CD4-positive, alpha-beta T cell (primary cell): ENCODE measurements at regions not wholly inside any gene's neighbourhood (a gene's known extent, or its start where the extent isn't known, plus 50 kb on each side); places are given as distances from the start of the nearest gene placed in this dataset.

Experiments
- ATAC-seq: fragments of 200-7000 bp; cut with Tn5 transposase; one replicate; pipeline ENCODE4 v1.10.0; 2022; ENCODE audit warnings: mild to moderate bottlenecking; ENCODE audit not compliant: poor library complexity
- CTCF ChIA-PET: fragments of 350-600 bp; sonication (Branson Sonifier 250); formaldehyde crosslinking; loops from one replicate; lab custom pipeline; 2021; ENCODE audit warnings: antibody characterized with exemption, inconsistent platforms; lab: Charles Lee
- POLR2A ChIA-PET: fragments of 350-600 bp; sonication (Branson Sonifier 250); formaldehyde crosslinking; loops from one replicate; lab custom pipeline; 2021; ENCODE audit warnings: antibody characterized with exemption, inconsistent platforms; lab: Charles Lee
- DNase-seq, 14 experiments: peaks; one replicate each; pipeline ENCODE4 v3.0.0-alpha.2; 2013 to 2020; ENCODE audit warnings: mixed read lengths in 2 of 14
- H3K27ac ChIP-seq, 2 donors: one replicate each; pipeline versions ENCODE4 v1.5.1 to v1.7.0; 2013; ENCODE audit warnings: low read length in 2 of 2, low read depth in 1 of 2, mild to moderate bottlenecking in 1 of 2
- H3K27me3 ChIP-seq, 2 experiments: 1 replicate in 1 of 2; 2 replicates in 1 of 2; pipeline versions ENCODE4 v1.6.1 to v1.7.0; 2013; ENCODE audit warnings: low read length in 2 of 2, control low read depth in 1 of 2, mild to moderate bottlenecking in 1 of 2, moderate library complexity in 1 of 2; ENCODE audit not compliant: insufficient read depth in 2 of 2, control insufficient read depth in 1 of 2
- H3K36me3 ChIP-seq: one replicate; pipeline ENCODE4 v1.6.1; 2013; ENCODE audit warnings: low read length, control low read depth; ENCODE audit not compliant: insufficient read depth
- H3K4me1 ChIP-seq: one replicate; pipeline ENCODE4 v1.6.1; 2013; ENCODE audit warnings: low read length, control low read depth; ENCODE audit not compliant: insufficient read depth
- H3K4me3 ChIP-seq: one replicate; pipeline ENCODE4 v1.5.1; 2013; ENCODE audit warnings: mild to moderate bottlenecking, low read length, moderate library complexity
- H3K9me3 ChIP-seq, 2 experiments: 1 replicate in 1 of 2; 2 replicates in 1 of 2; pipeline versions ENCODE4 v1.6.1 to v1.7.0; 2013; ENCODE audit warnings: low read length in 2 of 2, mild to moderate bottlenecking in 2 of 2, control low read depth in 1 of 2, moderate library complexity in 1 of 2; ENCODE audit not compliant: control insufficient read depth in 1 of 2, insufficient read depth in 1 of 2
- H3K27ac Mint-ChIP-seq: one replicate; pipeline ENCODE4 v1.8.0; 2020; ENCODE audit warnings: mixed read lengths
- H3K27me3 Mint-ChIP-seq: one replicate; pipeline ENCODE4 v1.8.0; 2021; ENCODE audit warnings: mixed read lengths
- H3K36me3 Mint-ChIP-seq: one replicate; pipeline ENCODE4 v1.8.0; 2021; ENCODE audit warnings: low read depth, mixed read lengths
- H3K4me1 Mint-ChIP-seq: one replicate; pipeline ENCODE4 v1.8.0; 2021; ENCODE audit warnings: low read depth, mixed read lengths
- H3K4me3 Mint-ChIP-seq: one replicate; pipeline ENCODE4 v1.8.0; 2020; ENCODE audit warnings: mild to moderate bottlenecking, mixed read lengths
- H3K9me3 Mint-ChIP-seq: one replicate; pipeline ENCODE4 v1.8.0; 2020; ENCODE audit warnings: mixed read lengths
- intact Hi-C, 2 experiments: fragments of 100-400 bp; cut with DNase I in 1 of 2; cut with micrococcal nuclease in 1 of 2; formaldehyde crosslinking; loops; one replicate each; pipeline versions ENCODE4 v1.15.1 to v1.9.0; 2023 to 2025; cut with DNase I, micrococcal nuclease
- TF ChIP-seq, protein P1 (sequence below): fragments of 200-600 bp; IDR thresholded peaks from one replicate; pipeline ENCODE4 v1.8.0; 2022; ENCODE audit warnings: antibody characterized with exemption, mild to moderate bottlenecking

DNA sequence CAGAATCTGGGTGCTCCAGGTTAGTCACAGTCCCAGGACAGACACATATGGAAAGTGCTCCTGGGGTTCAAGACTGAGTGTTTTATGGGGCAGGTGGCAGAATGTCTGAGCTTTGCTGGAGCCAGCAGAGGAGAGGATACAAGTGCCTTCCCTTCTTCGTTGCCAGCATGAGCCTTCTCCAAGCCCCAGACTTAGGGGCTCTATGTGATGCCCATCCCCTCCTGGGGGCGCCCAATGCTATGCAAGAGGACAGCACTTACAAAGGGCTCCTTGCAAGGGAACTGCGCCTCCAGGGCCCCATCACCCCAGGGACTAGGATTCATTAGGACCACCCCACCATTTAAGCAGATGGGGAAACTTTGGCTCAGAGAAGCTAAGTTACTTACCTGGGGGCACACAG, 581.9 kb downstream of the BUD13 start:
- POLR2A ChIA-PET, result no interaction called here
- Mint-ChIP-seq H3K27me3 (peaks cover 58% of the 10 kb centered on the region), H3K27ac (no peak overlapping the region), H3K9me3 (no peaks in the 10 kb centered on the region), H3K4me1 (no peaks in the 10 kb centered on the region), H3K36me3 (no peaks in the 10 kb centered on the region), H3K4me3 (no peak overlapping the region)
- TF ChIP-seq, protein P1, sequence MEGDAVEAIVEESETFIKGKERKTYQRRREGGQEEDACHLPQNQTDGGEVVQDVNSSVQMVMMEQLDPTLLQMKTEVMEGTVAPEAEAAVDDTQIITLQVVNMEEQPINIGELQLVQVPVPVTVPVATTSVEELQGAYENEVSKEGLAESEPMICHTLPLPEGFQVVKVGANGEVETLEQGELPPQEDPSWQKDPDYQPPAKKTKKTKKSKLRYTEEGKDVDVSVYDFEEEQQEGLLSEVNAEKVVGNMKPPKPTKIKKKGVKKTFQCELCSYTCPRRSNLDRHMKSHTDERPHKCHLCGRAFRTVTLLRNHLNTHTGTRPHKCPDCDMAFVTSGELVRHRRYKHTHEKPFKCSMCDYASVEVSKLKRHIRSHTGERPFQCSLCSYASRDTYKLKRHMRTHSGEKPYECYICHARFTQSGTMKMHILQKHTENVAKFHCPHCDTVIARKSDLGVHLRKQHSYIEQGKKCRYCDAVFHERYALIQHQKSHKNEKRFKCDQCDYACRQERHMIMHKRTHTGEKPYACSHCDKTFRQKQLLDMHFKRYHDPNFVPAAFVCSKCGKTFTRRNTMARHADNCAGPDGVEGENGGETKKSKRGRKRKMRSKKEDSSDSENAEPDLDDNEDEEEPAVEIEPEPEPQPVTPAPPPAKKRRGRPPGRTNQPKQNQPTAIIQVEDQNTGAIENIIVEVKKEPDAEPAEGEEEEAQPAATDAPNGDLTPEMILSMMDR, result no peak
- Histone ChIP-seq H3K4me3 (no peak overlapping the region), H3K4me1 (no peaks in the 10 kb centered on the region), H3K27me3 (peaks cover 26 to 37% of the 10 kb centered on the region in 2 experiments), H3K27ac (no peak overlapping the region), H3K9me3 (peaks cover 0 to 13% of the 10 kb centered on the region in 2 experiments), H3K36me3 (no peaks in the 10 kb centered on the region)
- CTCF ChIA-PET, result no interaction called here
- ATAC-seq (no peak), DNase-seq (no peak)
- intact Hi-C loops, result no loop called here

DNA sequence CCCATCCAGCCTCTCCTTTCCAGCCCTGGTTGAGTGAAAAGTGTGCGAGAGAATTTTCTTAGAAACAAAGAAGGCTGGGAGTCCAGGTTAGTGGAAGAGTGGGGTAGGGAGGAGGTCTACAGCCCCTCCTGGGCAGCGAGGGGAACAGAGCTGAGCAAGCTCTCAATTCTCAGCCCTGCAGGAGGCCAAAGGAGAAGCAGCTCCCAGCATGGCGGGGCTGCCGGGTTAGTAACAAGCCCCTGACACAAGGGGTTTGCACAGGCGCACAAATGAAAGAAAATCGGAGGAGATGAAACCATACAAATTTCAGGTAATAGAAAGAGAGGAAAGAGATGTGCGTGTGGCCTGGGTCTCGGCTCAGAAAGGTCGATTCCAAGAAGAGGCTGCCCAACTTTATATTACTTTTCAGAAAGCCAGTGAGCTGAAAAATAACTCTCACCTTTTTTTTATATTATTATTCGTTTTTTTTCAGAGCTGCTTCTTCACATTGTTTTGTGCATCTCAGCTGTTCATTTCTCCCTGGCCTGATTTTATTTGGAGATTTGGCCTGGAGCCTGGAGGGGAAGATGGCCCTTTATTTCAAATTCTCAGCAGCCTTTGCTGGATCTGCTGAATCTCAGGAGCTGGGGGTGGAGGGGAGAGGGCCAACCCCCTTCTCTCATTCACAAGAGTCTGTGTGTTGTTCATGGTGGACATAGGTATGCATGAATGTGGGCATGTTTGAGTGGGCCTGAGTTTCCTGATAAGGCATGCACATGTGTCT, 583.2 kb downstream of the BUD13 start:
- Histone ChIP-seq H3K4me3 (no peak overlapping the region), H3K27ac (no peak overlapping the region), H3K36me3 (no peaks in the 10 kb centered on the region), H3K27me3 (peaks cover 23 to 35% of the 10 kb centered on the region in 2 experiments), H3K9me3 (peaks cover 0 to 13% of the 10 kb centered on the region in 2 experiments), H3K4me1 (no peaks in the 10 kb centered on the region)
- ATAC-seq (no peak), DNase-seq (no peak)
- POLR2A ChIA-PET, result no interaction called here
- no peaks in the 10 kb centered on the region for H3K4me1 Mint-ChIP-seq
- TF ChIP-seq, protein P1, result no peak
- intact Hi-C loops, result no loop called here
- no peaks in the 10 kb centered on the region for H3K36me3 Mint-ChIP-seq
- H3K9me3 Mint-ChIP-seq, result no peaks in the 10 kb centered on the region
- H3K4me3 Mint-ChIP-seq, result no peak overlapping the region
- CTCF ChIA-PET, result no interaction called here
- peaks cover 53% of the 10 kb centered on the region for H3K27me3 Mint-ChIP-seq
- no peak overlapping the region for H3K27ac Mint-ChIP-seq

DNA sequence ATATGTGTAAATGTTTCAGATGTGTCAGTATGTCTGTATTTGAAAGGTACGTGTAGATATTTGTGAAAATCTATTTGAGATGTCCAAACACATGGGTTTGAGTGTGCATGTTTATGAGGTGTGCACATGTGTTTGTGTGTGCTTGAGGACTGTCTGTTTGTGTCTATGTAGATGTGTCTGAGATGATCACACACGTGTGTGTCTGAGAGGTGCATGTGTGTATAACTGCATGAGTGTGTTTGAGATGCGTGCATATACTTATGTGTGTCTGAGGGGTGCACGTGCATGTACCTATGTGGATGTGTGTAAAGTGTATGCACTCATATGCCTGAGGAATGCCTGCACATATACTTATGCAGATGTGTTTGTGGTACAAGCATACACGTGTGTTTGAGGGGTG, 584.4 kb downstream of the BUD13 start:
- POLR2A ChIA-PET, result no interaction called here
- Histone ChIP-seq H3K4me3 (no peak overlapping the region), H3K27me3 (peaks cover 18 to 23% of the 10 kb centered on the region in 2 experiments), H3K36me3 (no peaks in the 10 kb centered on the region), H3K27ac (no peak overlapping the region), H3K9me3 (peaks cover 0 to 13% of the 10 kb centered on the region in 2 experiments), H3K4me1 (no peaks in the 10 kb centered on the region)
- ATAC-seq (no peak), DNase-seq (no peak)
- Mint-ChIP-seq H3K36me3 (no peaks in the 10 kb centered on the region), H3K4me1 (no peaks in the 10 kb centered on the region), H3K27ac (no peak overlapping the region), H3K9me3 (no peaks in the 10 kb centered on the region), H3K4me3 (no peak overlapping the region), H3K27me3 (peaks cover 41% of the 10 kb centered on the region)
- CTCF ChIA-PET, result no interaction called here
- TF ChIP-seq, protein P1, result no peak
- intact Hi-C loops, result no loop called here
